IMR-90 (cell line): ENCODE measurements at regions not wholly inside any gene's neighbourhood (a gene's known extent, or its start where the extent isn't known, plus 50 kb on each side); places are given as distances from the start of the nearest gene placed in this dataset.

Experiments
- BHLHE40 ChIP-seq: fragments of 150-350 bp; IDR thresholded peaks from 2 replicates; pipeline ENCODE4 v1.6.1; 2016; ENCODE audit warnings: mild to moderate bottlenecking, low read depth, low read length
- CEBPB ChIP-seq: IDR thresholded peaks from 2 replicates; pipeline ENCODE4 v1.6.1; 2012; ENCODE audit warnings: low read depth, low read length, improper control_type of control experiment
- CHD1 ChIP-seq: IDR thresholded peaks from 2 replicates; pipeline ENCODE4 v1.6.1; 2012; ENCODE audit warnings: low read depth, low read length, improper control_type of control experiment
- CTCF ChIP-seq: conservative IDR thresholded peaks from 2 replicates; pipeline ENCODE4 v1.5.1; 2012; ENCODE audit warnings: mild to moderate bottlenecking, low read depth, low read length, improper control_type of control experiment
- FOS ChIP-seq: fragments of 150-350 bp; IDR thresholded peaks from 2 replicates; pipeline ENCODE4 v1.6.1; 2016; ENCODE audit warnings: low read depth, low read length
- MAFK ChIP-seq: IDR thresholded peaks from 2 replicates; pipeline ENCODE4 v1.6.1; 2012; ENCODE audit warnings: low read depth, low read length, improper control_type of control experiment
- MAZ ChIP-seq: IDR thresholded peaks from 2 replicates; pipeline ENCODE4 v1.6.1; 2012; ENCODE audit warnings: low read depth, mild to moderate bottlenecking, low read length, improper control_type of control experiment, moderate library complexity, borderline replicate concordance
- MXI1 ChIP-seq: IDR thresholded peaks from 2 replicates; pipeline ENCODE4 v1.6.1; 2012; ENCODE audit warnings: low read depth, mild to moderate bottlenecking, low read length, moderate library complexity, borderline replicate concordance
- POLR2A ChIP-seq: IDR thresholded peaks from 2 replicates; pipeline ENCODE4 v1.6.1; 2012; ENCODE audit warnings: mild to moderate bottlenecking, low read depth, low read length
- RCOR1 ChIP-seq: IDR thresholded peaks from 2 replicates; pipeline ENCODE4 v1.6.1; 2012; ENCODE audit warnings: mild to moderate bottlenecking, low read length, improper control_type of control experiment; ENCODE audit not compliant: insufficient replicate concordance
- RFX5 ChIP-seq: IDR thresholded peaks from 2 replicates; pipeline ENCODE4 v1.8.0; 2012; ENCODE audit warnings: low read depth, mild to moderate bottlenecking, low read length, moderate library complexity
- SMC3 ChIP-seq: fragments of 150-350 bp; IDR thresholded peaks from 2 replicates; pipeline ENCODE4 v1.6.1; 2016; ENCODE audit warnings: low read depth, mild to moderate bottlenecking, antibody characterized with exemption, low read length, moderate library complexity
- USF2 ChIP-seq: fragments of 150-350 bp; IDR thresholded peaks from 2 replicates; pipeline ENCODE4 v1.6.1; 2017; ENCODE audit warnings: mild to moderate bottlenecking, antibody characterized with exemption, low read length, low read depth

GRCh38 chr6:67966830-67967229, 668.3 kb upstream of the ADGRB3 start:
- no peak for TF ChIP-seq CTCF
- no peak for TF ChIP-seq POLR2A
- TF ChIP-seq CHD1: no peak
- no peak for TF ChIP-seq FOS
- no peak for TF ChIP-seq SMC3
- no peak for TF ChIP-seq MAFK
- TF ChIP-seq RCOR1: no peak
- no peak for TF ChIP-seq RFX5
- TF ChIP-seq MAZ: no peak
- TF ChIP-seq USF2: no peak
- no peak for TF ChIP-seq CEBPB
- no peak for TF ChIP-seq BHLHE40
- TF ChIP-seq MXI1: no peak
